Neural cell (in vitro differentiated cells): ENCODE measurements at regions not wholly inside any gene's neighbourhood (a gene's known extent, or its start where the extent isn't known, plus 50 kb on each side); places are given as distances from the start of the nearest gene placed in this dataset.

Experiments
- CTCF ChIP-seq: fragments of 450-650 bp; IDR thresholded peaks from 2 replicates; pipeline ENCODE4 v1.5.1; 2014; ENCODE audit warnings: antibody characterized with exemption, mild to moderate bottlenecking, moderate library complexity; ENCODE audit not compliant: poor library complexity, severe bottlenecking
- EZH2 ChIP-seq: fragments of 200-600, 300-800 bp; shearing (Covaris generic), sonication (generic); IDR thresholded peaks from 2 replicates; pipeline ENCODE4 v1.6.1; 2014; ENCODE audit warnings: antibody characterized with exemption, low read length, borderline replicate concordance, mild to moderate bottlenecking; ENCODE audit not compliant: insufficient read depth, poor library complexity, severe bottlenecking
- POLR2AphosphoS5 ChIP-seq: IDR thresholded peaks from 2 replicates; pipeline ENCODE4 v1.6.1; 2012
- RAD21 ChIP-seq: fragments of 450-650 bp; conservative IDR thresholded peaks from 2 replicates; pipeline ENCODE4 v1.6.1; 2014; ENCODE audit warnings: antibody characterized with exemption, mild to moderate bottlenecking, moderate library complexity
- REST ChIP-seq: IDR thresholded peaks from 2 replicates; pipeline ENCODE4 v1.6.1; 2012; ENCODE audit warnings: borderline replicate concordance
- SMC3 ChIP-seq: fragments of 450-650 bp; conservative IDR thresholded peaks from 2 replicates; pipeline ENCODE4 v1.6.1; 2014; ENCODE audit warnings: antibody characterized with exemption, mild to moderate bottlenecking, moderate library complexity; ENCODE audit not compliant: poor library complexity
- TAF1 ChIP-seq: IDR thresholded peaks from 2 replicates; pipeline ENCODE4 v1.6.1; 2012; ENCODE audit warnings: low read depth

GRCh38 chr1:218802799-218803198, 370.9 kb upstream of the LYPLAL1 start:
- TF ChIP-seq CTCF = no peak
- no peak for TF ChIP-seq EZH2
- TF ChIP-seq TAF1 = no peak
- TF ChIP-seq REST = no peak
- no peak for TF ChIP-seq SMC3
- TF ChIP-seq RAD21 = no peak
- TF ChIP-seq POLR2AphosphoS5 = no peak
